Smooth muscle cell (in vitro differentiated cells): ENCODE measurements at regions not wholly inside any gene's neighbourhood (a gene's known extent, or its start where the extent isn't known, plus 50 kb on each side); places are given as distances from the start of the nearest gene placed in this dataset.
"Not testable (repeated sequence)": the region's sequence is repeated elsewhere in the genome, so short reads cannot be mapped to it uniquely, and the experiment has no call there.

Source experiments
- DNase-seq: peaks from one replicate; lab custom pipeline; 2025; ENCODE audit not compliant: unreplicated experiment; lab: John Stamatoyannopoulos, UW
- H2AFZ ChIP-seq: fragments of 200-600 bp; sonication (generic); 2 replicates; pipeline ENCODE4 v1.6.0; 2016; ENCODE audit warnings: antibody characterized with exemption, low read depth, mild to moderate bottlenecking
- H3F3A ChIP-seq: fragments of 200-600 bp; sonication (generic); 2 replicates; pipeline ENCODE4 v1.6.0; 2017; ENCODE audit warnings: antibody characterized with exemption, low read depth
- H3K27ac ChIP-seq: fragments of 200-600 bp; sonication (generic); 2 replicates; pipeline ENCODE4 v1.5.1; 2016; ENCODE audit warnings: low read depth, mild to moderate bottlenecking
- H3K27me3 ChIP-seq: fragments of 200-600 bp; sonication (generic); 2 replicates; pipeline ENCODE4 v1.6.1; 2016; ENCODE audit warnings: low read depth, mild to moderate bottlenecking
- H3K36me3 ChIP-seq: fragments of 200-600 bp; sonication (generic); 2 replicates; pipeline ENCODE4 v1.5.1; 2016; ENCODE audit warnings: low read depth
- H3K4me1 ChIP-seq: fragments of 200-600 bp; sonication (generic); 2 replicates; pipeline ENCODE4 v1.5.1; 2016; ENCODE audit warnings: low read depth
- H3K4me2 ChIP-seq: fragments of 200-600 bp; sonication (generic); 2 replicates; pipeline ENCODE4 v1.6.0; 2016; ENCODE audit warnings: mild to moderate bottlenecking
- H3K4me3 ChIP-seq: fragments of 200-600 bp; sonication (generic); 2 replicates; pipeline ENCODE4 v1.5.1; 2016; ENCODE audit warnings: mild to moderate bottlenecking
- H3K79me2 ChIP-seq: fragments of 200-600 bp; sonication (generic); 2 replicates; pipeline ENCODE4 v1.6.0; 2016; ENCODE audit warnings: low read depth, mild to moderate bottlenecking
- H3K9ac ChIP-seq: fragments of 200-600 bp; sonication (generic); 2 replicates; pipeline ENCODE4 v1.6.0; 2016; ENCODE audit warnings: low read depth
- H3K9me3 ChIP-seq: fragments of 200-600 bp; sonication (generic); replicated peaks from 2 replicates; pipeline ENCODE4 v1.5.1; 2016; ENCODE audit warnings: low read depth
- H4K20me1 ChIP-seq: fragments of 200-600 bp; sonication (generic); 2 replicates; pipeline ENCODE4 v1.6.0; 2016; ENCODE audit warnings: low read depth
- CTCF ChIP-seq: fragments of 200-600 bp; sonication (generic); IDR thresholded peaks from 2 replicates; pipeline ENCODE4 v1.5.1; 2017; ENCODE audit warnings: borderline replicate concordance, mild to moderate bottlenecking, antibody characterized with exemption; ENCODE audit not compliant: insufficient read depth, poor library complexity, severe bottlenecking
- WGBS: methylation state at CpG from one replicate; pipeline ENCODE4 v1.1.7; 2016; ENCODE audit warnings: low lambda C conversion rate; 5-methylcytosine and 5-hydroxymethylcytosine counted together

- Histone ChIP-seq H3K4me2 (no peak overlapping the region), H3K27ac (no peak overlapping the region), H2AFZ (no peak overlapping the region), H3K9ac (no peak overlapping the region), H3K4me3 (no peak overlapping the region), H3K79me2 (no peaks in the 10 kb centered on the region), H3K4me1 (no peaks in the 10 kb centered on the region), H3K9me3 (no peaks in the 10 kb centered on the region), H3F3A (no peaks in the 10 kb centered on the region), H3K27me3 (no peaks in the 10 kb centered on the region), H3K36me3 (no peaks in the 10 kb centered on the region), H4K20me1 (no peaks in the 10 kb centered on the region)
- TF ChIP-seq CTCF = peak; percentile 82
- no peak for DNase-seq
- 48% methylated on average over 5 of the region's 5 CpGs for WGBS
Measured at GRCh38 chr20:41734506-41734945, 116.3 kb upstream of the CHD6 start.

GRCh38 chr20:41733151-41733550, 115.0 kb upstream of the CHD6 start:
- 87% methylated on average over 5 of the region's 5 CpGs for WGBS
- Histone ChIP-seq H3K4me1 (no peaks in the 10 kb centered on the region), H3K9ac (no peak overlapping the region), H2AFZ (no peak overlapping the region), H3K4me2 (no peak overlapping the region), H3K36me3 (no peaks in the 10 kb centered on the region), H3K79me2 (no peaks in the 10 kb centered on the region), H3K27me3 (no peaks in the 10 kb centered on the region), H3K9me3 (no peaks in the 10 kb centered on the region), H3K4me3 (no peak overlapping the region), H4K20me1 (no peaks in the 10 kb centered on the region), H3F3A (no peaks in the 10 kb centered on the region), H3K27ac (no peak overlapping the region)
- no peak for DNase-seq
- no peak for TF ChIP-seq CTCF

GRCh38 chr20:41731198-41731597, 113.0 kb upstream of the CHD6 start:
- not testable (repeated sequence) for H3K9me3 ChIP-seq, H3K79me2 ChIP-seq, H3K27me3 ChIP-seq, H3K4me3 ChIP-seq, DNase-seq, H3K4me2 ChIP-seq, H4K20me1 ChIP-seq, H3K9ac ChIP-seq, H3F3A ChIP-seq, H2AFZ ChIP-seq, H3K4me1 ChIP-seq, H3K36me3 ChIP-seq, H3K27ac ChIP-seq
- 94% methylated on average over 3 of the region's 3 CpGs for WGBS

GRCh38 chr20:41727681-41728080, 109.5 kb upstream of the CHD6 start:
- not testable (repeated sequence) for H4K20me1 ChIP-seq, H3K79me2 ChIP-seq, H3K27me3 ChIP-seq, DNase-seq, H3K4me3 ChIP-seq, H3K4me1 ChIP-seq, H3K4me2 ChIP-seq, H3K27ac ChIP-seq, H3K9me3 ChIP-seq, H3K36me3 ChIP-seq, H3F3A ChIP-seq, H3K9ac ChIP-seq, H2AFZ ChIP-seq
- 87% methylated on average over 6 of the region's 6 CpGs for WGBS

GRCh38 chr20:41726727-41727126, 108.5 kb upstream of the CHD6 start:
- Histone ChIP-seq H4K20me1 (no peaks in the 10 kb centered on the region), H3K36me3 (no peaks in the 10 kb centered on the region), H3K79me2 (no peaks in the 10 kb centered on the region), H2AFZ (no peak overlapping the region), H3K27me3 (no peaks in the 10 kb centered on the region), H3K4me3 (no peak overlapping the region), H3K4me1 (no peaks in the 10 kb centered on the region), H3K9me3 (no peaks in the 10 kb centered on the region), H3K9ac (no peak overlapping the region), H3F3A (no peaks in the 10 kb centered on the region), H3K4me2 (no peak overlapping the region), H3K27ac (no peak overlapping the region)
- DNase-seq = no peak
- 68% methylated on average over 4 of the region's 4 CpGs for WGBS
- no peak for TF ChIP-seq CTCF
